ENCODE measurements at regions not wholly inside any gene's neighbourhood (a gene's known extent, or its start where the extent isn't known, plus 50 kb on each side); places are given as distances from the start of the nearest gene placed in this dataset.

DNA sequence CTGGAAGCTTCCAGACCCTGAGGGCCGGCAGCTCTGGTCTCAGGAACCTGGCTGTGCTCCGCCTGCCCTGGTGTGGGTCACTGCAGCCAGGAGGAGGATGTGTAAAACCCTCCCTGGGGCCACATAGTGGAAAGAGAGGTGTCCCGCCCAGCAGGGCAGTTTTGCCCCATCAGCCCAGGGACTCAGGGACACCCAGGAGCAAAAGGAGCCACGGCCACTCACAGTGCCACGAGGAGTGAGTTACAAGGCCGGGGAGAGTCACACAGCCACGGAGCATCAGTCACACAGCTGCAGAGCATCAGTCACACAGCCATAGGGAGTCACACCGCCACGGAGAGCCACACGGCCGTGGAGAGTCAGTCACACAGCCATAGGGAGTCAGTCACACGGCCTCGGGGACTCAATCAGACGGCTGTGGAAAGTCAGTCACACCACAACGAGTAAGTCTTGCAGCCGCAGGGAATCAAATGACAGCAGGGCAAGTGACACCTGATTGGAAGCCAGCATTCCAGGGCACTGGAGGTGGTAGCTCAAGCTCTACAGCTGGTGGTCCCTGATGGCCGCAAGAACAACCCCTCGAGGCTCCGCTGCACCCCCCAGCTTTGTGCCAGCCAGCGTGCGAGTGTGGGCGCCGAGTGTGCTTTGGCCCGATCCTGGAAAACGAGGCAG, 60.9 kb downstream of the DLL1 start:
- Histone ChIP-seq H3K4me3 (no peak overlapping the region), H3K27me3 (no peaks in the 10 kb centered on the region), H3K9me2 (replicated peaks; ENCODE audit: insufficient read depth) (no peaks in the 10 kb centered on the region), H3K27ac (no peak overlapping the region), H2AFZ (no peak overlapping the region), H3K4me2 (no peak overlapping the region), H3K36me3 (replicated peaks; ENCODE audit: insufficient read depth, low read depth) (no peaks in the 10 kb centered on the region), H3K79me2 (no peaks in the 10 kb centered on the region), H3K4me1 (ENCODE audit: insufficient read depth) (no peaks in the 10 kb centered on the region), H3K9me3 (ENCODE audit: low read depth) (no peaks in the 10 kb centered on the region), H4K20me1 (ENCODE audit: insufficient read depth, poor library complexity, severe bottlenecking) (no peaks in the 10 kb centered on the region)
- TF ChIP-seq EZH2phosphoT487 (IDR thresholded peaks at IDR 0.05; ENCODE audit: low read depth, severe bottlenecking, unreplicated experiment): no peak
- DNase-seq (ENCODE audit: low spot score): no peak
- 83% methylated on average over 25 of the region's 25 CpGs for WGBS (ENCODE audit: low lambda C conversion rate, missing lambda C conversion rate)

DNA sequence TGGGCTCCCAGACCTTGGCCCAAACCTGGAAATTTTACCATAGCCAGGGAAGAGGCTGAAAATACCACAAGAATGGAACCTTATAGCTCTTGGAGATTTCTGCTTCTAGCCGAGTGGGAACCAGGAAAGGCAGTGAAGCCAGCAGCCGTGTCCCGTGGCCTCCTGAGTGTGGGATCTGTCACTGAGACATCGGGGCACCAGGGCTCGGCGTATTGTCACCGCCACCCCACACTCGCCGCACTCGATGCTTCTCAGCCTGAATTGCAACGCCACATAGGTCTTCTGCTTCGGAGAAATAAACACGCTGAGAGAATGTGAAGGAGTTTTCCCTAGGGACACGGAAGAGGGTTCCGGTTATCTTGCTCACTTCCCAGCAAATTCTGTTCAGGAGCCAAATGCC, 61.5 kb downstream of the DLL1 start:
- 95% methylated on average over 15 of the region's 15 CpGs for WGBS (ENCODE audit: low lambda C conversion rate, missing lambda C conversion rate)
- Histone ChIP-seq H3K9me2 (replicated peaks; ENCODE audit: insufficient read depth) (no peaks in the 10 kb centered on the region), H3K4me1 (ENCODE audit: insufficient read depth) (no peaks in the 10 kb centered on the region), H3K27me3 (no peaks in the 10 kb centered on the region), H3K27ac (no peak overlapping the region), H3K9me3 (ENCODE audit: low read depth) (no peaks in the 10 kb centered on the region), H3K4me2 (no peak overlapping the region), H2AFZ (no peak overlapping the region), H3K79me2 (no peaks in the 10 kb centered on the region), H3K4me3 (no peak overlapping the region), H3K36me3 (replicated peaks; ENCODE audit: insufficient read depth, low read depth) (no peaks in the 10 kb centered on the region), H4K20me1 (ENCODE audit: insufficient read depth, poor library complexity, severe bottlenecking) (no peaks in the 10 kb centered on the region)
- no peak for DNase-seq (ENCODE audit: low spot score)
- no peak for TF ChIP-seq EZH2phosphoT487 (IDR thresholded peaks at IDR 0.05; ENCODE audit: low read depth, severe bottlenecking, unreplicated experiment)
- TF ChIP-seq, protein P1, sequence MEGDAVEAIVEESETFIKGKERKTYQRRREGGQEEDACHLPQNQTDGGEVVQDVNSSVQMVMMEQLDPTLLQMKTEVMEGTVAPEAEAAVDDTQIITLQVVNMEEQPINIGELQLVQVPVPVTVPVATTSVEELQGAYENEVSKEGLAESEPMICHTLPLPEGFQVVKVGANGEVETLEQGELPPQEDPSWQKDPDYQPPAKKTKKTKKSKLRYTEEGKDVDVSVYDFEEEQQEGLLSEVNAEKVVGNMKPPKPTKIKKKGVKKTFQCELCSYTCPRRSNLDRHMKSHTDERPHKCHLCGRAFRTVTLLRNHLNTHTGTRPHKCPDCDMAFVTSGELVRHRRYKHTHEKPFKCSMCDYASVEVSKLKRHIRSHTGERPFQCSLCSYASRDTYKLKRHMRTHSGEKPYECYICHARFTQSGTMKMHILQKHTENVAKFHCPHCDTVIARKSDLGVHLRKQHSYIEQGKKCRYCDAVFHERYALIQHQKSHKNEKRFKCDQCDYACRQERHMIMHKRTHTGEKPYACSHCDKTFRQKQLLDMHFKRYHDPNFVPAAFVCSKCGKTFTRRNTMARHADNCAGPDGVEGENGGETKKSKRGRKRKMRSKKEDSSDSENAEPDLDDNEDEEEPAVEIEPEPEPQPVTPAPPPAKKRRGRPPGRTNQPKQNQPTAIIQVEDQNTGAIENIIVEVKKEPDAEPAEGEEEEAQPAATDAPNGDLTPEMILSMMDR (IDR thresholded peaks at IDR 0.05; ENCODE audit: poor library complexity): no peak
- no peak for TF ChIP-seq EZH2 (IDR thresholded peaks at IDR 0.05; ENCODE audit: borderline replicate concordance)

DNA sequence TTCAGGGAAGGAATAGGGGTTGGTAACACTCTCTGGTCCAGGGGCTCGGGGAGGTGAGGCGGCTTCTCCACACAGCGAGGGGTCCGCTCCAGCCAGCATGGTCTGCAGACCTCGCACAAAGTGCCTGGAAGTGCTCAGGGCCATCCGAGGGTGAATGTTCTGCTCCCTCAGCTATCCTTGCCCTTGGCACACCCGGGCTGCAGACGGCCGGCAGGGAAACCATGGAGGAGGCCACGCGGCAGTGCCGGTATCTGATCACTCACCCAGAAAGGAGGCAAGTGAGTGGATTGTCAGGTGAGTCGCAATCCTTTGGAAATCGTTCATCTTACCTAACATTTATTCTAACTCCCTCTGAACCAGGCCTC, 62.0 kb downstream of the DLL1 start:
- 92% methylated on average over 14 of the region's 14 CpGs for WGBS (ENCODE audit: low lambda C conversion rate, missing lambda C conversion rate)
- H3K4me1 ChIP-seq (ENCODE audit: insufficient read depth): no peaks in the 10 kb centered on the region
- TF ChIP-seq, protein P1 (IDR thresholded peaks at IDR 0.05; ENCODE audit: poor library complexity): no peak
- TF ChIP-seq EZH2phosphoT487 (IDR thresholded peaks at IDR 0.05; ENCODE audit: low read depth, severe bottlenecking, unreplicated experiment) (no peak), EZH2 (IDR thresholded peaks at IDR 0.05; ENCODE audit: borderline replicate concordance) (no peak)
- no peaks in the 10 kb centered on the region for H3K36me3 ChIP-seq (replicated peaks; ENCODE audit: insufficient read depth, low read depth)
- no peak for DNase-seq (ENCODE audit: low spot score)
- H3K4me2 ChIP-seq: no peak overlapping the region
- H3K79me2 ChIP-seq: no peaks in the 10 kb centered on the region
- no peak overlapping the region for H3K4me3 ChIP-seq
- H3K9me2 ChIP-seq (replicated peaks; ENCODE audit: insufficient read depth): no peaks in the 10 kb centered on the region
- no peaks in the 10 kb centered on the region for H3K9me3 ChIP-seq (ENCODE audit: low read depth)
- H3K27ac ChIP-seq: no peak overlapping the region
- H2AFZ ChIP-seq: no peak overlapping the region
- no peaks in the 10 kb centered on the region for H4K20me1 ChIP-seq (ENCODE audit: insufficient read depth, poor library complexity, severe bottlenecking)
- H3K27me3 ChIP-seq: no peaks in the 10 kb centered on the region

DNA sequence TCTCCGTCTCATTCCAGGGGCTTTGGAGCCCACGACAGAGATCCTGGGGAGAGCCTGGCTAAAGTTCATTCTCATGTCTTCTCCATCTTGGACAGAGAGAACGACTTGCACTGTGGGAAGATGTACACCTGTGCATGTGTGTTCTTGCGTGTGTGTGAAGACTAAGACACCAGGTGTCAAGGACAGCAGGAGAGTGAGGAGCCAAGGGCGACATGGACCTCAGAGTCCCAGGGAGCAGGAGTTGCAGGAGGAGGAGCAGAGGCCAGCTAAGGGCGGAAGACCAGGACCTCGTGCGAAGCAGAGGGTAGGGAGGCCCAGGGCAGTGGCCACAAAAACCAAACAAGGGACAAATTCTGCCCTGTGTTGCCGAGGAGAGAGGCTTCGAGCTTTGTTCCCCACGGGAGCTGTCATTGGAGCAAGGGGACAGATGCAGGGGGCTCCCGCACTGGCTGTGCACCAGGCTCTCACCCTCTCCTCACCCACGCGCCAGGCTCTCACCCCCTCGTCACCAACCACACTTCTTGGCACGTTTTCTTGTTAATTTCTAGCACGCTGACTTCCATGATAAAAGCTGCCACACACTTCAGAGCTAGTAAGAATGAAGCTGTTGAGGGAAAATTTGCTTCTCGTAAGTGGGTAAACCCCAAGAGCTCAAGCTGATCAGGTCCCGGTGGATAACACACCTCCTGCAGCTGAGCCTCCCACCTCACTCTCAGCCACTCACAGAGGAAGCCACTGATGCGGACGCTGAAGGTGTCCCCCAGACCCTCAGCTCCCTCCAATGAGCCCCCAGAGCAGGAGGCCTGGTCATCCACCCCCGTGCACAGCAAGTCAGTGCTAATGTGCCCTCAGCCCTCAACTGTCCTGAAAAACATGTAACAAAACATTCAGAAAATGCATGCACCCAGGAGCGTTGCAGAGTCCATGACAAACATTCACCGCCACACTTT, 62.6 kb downstream of the DLL1 start:
- no peak overlapping the region for H3K27ac ChIP-seq
- H3K79me2 ChIP-seq: no peaks in the 10 kb centered on the region
- TF ChIP-seq, protein P1 (IDR thresholded peaks at IDR 0.05; ENCODE audit: poor library complexity): no peak
- TF ChIP-seq EZH2phosphoT487 (IDR thresholded peaks at IDR 0.05; ENCODE audit: low read depth, severe bottlenecking, unreplicated experiment) (no peak), EZH2 (IDR thresholded peaks at IDR 0.05; ENCODE audit: borderline replicate concordance) (no peak)
- no peaks in the 10 kb centered on the region for H3K4me1 ChIP-seq (ENCODE audit: insufficient read depth)
- no peaks in the 10 kb centered on the region for H3K9me2 ChIP-seq (replicated peaks; ENCODE audit: insufficient read depth)
- WGBS (ENCODE audit: low lambda C conversion rate, missing lambda C conversion rate): 91% methylated on average over 23 of the region's 24 CpGs
- H3K4me3 ChIP-seq: no peak overlapping the region
- H3K27me3 ChIP-seq: no peaks in the 10 kb centered on the region
- H3K36me3 ChIP-seq (replicated peaks; ENCODE audit: insufficient read depth, low read depth): no peaks in the 10 kb centered on the region
- H4K20me1 ChIP-seq (ENCODE audit: insufficient read depth, poor library complexity, severe bottlenecking): no peaks in the 10 kb centered on the region
- no peaks in the 10 kb centered on the region for H3K9me3 ChIP-seq (ENCODE audit: low read depth)
- no peak overlapping the region for H3K4me2 ChIP-seq
- no peak for DNase-seq (ENCODE audit: low spot score)
- no peak overlapping the region for H2AFZ ChIP-seq
